GM18870 (cell line): ENCODE measurements at regions not wholly inside any gene's neighbourhood (a gene's known extent, or its start where the extent isn't known, plus 50 kb on each side); places are given as distances from the start of the nearest gene placed in this dataset.
"Not testable (repeated sequence)": the region's sequence is repeated elsewhere in the genome, so short reads cannot be mapped to it uniquely, and the experiment has no call there.

ENCODE experiments used
- ATAC-seq: cut with Tn5 transposase; IDR thresholded peaks from one replicate; pipeline ENCODE4 v1.9.1; 2021; ENCODE audit warnings: moderate library complexity; ENCODE audit not compliant: unreplicated experiment

DNA sequence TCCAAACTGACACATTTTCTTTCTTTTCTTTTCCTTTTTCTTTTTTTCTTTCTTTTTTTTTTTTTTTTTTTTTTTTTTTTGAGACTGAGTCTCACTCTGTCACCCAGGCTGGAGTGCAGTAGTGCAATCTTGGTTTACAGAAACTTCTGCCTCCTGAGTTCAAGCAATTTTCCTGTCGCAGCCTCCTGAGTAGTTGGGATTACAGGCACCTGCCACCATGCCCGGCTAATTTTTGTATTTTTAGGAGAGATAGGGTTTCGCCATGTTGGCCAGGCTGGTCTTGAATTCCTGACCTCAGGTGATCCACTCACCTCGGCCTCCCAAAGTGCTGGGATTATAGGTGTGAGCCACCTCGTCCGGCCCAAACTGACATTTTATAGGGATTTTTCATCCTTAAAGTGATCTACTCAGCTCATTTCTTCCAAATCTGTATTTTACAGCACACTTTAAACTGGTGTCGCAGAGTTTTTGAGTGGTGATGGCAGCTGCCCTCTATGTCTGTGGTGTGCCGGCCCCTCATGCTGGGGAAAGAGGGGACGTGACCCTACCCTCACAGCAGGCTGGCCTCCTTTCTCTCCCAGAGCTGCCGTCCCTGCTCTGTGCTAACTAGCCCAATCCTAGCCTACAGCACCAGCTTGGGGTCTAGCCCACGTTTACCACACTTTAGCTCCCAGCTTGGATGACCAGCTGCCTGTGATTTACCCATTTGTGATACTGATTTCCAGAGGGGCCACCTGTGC lies 211.9 kb upstream of the HAAO start:
- ATAC-seq: not testable (repeated sequence)

DNA sequence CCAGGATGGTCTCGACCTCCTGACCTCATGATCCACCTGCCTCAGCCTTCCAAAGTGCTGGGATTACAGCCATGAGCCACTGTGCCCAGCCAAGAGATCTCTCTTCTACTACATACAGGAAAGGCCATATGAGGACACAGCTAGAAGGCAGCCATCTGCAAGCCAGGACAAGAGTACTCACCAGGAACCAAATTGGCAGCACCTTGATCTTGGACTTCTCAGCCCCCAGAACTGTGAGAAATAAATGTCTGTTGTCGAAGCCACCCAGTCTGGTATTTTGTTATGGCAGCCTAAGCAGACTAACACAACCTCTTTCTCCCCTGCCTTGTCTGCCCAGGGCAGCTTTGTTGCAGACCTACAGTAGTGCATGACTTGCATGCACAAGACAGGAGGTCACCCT lies 211.3 kb upstream of the HAAO start:
- no peak for ATAC-seq

DNA sequence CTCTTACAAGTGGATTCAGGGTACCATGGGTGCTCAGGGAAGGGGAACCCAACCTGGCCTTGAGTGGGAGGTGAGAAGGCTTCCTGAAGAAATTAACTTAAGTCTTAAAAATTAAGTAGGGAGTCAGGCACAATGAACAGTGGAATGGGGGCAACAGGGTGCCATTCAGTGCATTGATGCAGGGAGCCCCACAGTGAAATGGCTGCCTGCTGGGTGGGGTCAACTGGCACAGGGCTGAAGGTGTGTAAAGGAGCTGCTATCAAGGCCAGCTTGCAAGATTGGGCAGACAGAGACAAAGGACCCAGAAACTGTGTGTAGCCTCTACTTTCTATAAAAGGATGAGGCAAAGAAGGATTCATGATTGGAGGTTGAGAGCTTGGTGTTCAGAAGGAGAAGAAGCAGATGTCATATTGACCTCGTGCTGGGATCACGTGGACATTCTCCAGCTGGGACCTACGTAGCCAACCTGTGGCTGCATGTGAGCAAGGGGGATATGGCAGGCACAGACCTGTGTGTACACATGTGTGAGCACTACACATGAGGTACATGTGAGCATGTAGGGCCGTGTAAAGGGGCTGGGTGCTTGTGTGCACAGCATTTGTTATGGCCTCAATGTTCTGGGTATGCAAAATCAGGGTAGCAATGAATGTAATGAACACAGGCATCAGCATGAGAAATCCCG lies 209.5 kb upstream of the HAAO start:
- no peak for ATAC-seq

DNA sequence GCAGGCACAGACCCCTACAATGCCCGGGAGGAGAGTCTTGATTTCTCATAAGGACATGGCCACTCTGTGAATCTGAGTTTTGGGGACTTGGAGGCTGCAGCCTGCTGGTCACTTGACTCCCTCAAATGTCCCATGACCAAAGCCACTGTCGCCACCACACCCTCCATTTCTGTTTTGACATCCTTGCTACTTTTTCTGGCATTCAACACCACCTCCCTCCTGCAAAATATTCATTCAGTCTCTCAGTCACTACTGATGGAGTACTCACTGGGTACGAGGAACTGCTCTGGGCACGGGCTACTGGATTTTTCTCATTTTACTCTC lies 208.6 kb upstream of the HAAO start:
- ATAC-seq: no peak

DNA sequence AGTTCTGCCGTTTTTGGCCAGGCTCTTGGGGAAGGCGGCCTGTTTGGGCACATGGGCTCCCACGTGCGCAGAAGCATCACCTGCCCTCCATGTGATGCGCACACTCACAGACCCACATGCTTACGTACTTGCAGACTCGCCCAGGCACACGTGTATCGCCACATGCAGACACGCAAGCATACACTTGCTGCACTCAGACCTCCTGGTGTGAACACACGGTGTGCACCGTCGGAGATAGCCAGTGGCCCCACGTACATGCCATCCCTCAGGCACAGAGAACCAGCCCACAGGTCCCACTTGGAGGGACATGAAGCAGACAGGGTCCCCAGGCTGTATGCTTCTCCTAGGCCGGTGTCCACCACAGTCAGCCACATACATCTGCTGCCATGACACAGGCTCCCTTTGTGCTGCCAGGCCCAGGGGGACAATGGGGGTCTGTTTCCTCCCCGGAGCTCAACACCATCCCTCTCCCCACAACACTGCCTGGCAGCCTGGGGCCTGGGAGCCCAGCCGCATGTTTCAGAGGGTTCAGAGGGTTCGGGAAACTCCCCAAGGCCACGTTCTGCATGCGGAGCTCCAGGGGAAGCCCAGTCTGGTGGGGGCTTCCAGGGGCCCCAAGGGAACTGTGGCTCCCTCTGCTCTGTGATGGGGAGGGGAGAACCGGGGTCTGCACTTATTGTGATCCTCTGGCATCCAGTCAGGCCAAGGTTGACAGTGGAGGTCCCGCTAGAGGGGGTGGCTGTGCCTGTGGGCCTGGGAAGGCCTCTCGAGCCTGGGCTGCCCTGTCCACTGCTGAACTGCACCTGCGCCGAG lies 208.1 kb upstream of the HAAO start:
- ATAC-seq: no peak

DNA sequence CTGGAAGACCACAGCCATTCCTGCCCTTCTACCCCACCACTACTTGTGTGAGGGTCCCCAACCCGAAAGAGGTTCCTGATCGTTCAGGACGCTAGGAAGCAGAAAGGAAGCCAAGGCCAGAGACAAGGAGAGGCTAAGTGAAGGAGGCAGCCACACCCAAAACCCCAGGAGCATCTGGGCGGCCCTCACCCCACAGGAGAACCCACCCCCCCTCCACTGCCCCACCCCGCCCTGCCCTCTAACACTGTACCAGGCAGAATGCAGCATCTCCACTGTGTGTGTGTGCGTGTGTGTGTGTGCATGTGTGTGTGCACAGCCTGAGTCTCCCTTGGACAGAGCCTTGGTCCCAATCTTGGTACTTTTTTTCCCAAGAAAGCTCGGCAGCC lies 207.5 kb upstream of the HAAO start:
- ATAC-seq: no peak

DNA sequence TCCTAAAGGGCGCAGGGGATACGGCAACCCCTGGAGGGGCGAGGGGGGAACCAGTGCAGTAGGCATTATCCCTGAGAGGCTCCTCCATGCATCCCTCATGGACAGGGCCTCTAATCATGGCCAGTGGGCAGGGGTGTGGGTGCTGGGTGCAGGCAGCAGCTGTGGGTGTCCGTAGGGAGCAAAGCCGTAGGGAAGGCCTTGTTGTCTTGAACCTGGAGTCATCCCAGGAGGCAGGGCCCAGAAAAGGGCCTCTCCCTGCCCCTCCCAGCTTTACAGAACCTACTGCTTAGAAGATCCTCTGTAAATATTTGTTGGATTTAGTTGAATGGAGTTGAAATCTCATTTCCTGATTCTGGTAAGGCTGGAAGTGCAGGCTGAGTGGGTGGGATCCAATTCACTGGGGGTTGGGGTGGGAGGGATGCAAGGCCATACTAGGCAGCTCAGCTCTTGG lies 207.0 kb upstream of the HAAO start:
- no peak for ATAC-seq

DNA sequence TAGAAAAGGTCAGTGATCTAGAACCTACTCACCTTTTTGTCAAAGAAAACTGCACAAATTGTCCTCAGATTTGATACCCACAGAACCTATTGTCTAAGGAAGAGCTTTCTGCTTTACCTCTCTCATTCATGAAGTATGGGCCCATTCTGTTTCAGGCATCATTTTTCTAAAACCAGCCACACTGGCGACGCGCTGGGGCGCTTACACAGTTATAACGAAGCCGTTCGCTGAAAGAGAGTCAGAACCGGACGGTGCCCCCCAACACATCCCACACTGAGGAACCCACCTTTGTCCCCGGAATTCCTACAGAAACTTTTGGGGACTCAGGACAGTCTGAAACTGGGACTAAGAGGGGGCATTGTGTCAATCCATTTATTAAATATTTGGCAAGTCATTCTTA lies 206.3 kb upstream of the HAAO start:
- ATAC-seq: no peak

DNA sequence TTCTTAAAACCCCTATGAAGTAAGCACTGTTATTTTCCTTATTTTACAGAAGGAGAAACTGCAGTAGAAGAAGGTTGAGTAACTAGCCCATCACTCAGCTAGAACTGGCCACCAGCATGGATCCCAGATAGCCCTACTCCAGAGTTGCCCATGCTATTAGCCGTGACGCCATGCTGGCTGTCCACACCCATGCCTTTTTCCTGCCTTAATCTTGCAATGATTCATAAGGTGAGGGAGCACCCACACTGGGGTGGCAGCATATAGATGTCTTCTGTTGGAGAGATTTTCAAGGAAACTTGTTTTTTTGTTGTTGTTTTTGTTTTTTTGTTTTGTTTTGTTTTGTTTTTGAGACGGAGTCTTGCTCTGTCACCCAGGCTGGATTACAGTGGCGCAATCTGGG lies 204.1 kb upstream of the HAAO start:
- no peak for ATAC-seq

DNA sequence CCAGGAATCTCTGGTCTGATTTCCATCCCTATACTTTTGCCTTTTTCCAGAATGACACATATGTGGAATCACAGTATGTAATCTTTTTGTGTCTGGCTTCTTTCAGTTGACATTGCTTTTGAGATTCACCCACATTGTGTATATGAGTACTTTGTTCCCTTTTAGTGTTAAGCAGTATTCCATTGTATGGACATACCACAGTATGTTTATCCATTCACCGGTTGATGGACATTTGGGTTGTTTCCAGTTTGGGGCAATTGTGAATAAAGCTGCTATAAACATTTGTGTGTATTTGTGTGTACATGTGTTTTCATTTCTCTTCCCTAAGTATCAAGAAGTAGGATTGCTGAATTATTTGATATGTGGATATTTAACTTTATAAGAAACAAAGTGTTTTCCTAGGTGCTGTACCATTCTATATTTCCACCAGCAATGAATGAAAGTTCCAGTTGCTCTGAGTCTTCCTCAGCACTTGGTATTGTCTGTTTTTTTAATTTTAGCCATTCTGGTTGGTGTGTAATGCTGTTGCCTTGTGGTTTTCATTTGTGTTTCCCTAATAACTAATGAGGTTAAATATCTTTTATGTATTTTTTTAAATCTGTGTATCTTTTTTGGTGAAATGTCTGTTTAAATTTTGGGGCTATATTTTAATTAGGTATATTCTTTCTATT lies 203.5 kb upstream of the HAAO start:
- no peak for ATAC-seq

DNA sequence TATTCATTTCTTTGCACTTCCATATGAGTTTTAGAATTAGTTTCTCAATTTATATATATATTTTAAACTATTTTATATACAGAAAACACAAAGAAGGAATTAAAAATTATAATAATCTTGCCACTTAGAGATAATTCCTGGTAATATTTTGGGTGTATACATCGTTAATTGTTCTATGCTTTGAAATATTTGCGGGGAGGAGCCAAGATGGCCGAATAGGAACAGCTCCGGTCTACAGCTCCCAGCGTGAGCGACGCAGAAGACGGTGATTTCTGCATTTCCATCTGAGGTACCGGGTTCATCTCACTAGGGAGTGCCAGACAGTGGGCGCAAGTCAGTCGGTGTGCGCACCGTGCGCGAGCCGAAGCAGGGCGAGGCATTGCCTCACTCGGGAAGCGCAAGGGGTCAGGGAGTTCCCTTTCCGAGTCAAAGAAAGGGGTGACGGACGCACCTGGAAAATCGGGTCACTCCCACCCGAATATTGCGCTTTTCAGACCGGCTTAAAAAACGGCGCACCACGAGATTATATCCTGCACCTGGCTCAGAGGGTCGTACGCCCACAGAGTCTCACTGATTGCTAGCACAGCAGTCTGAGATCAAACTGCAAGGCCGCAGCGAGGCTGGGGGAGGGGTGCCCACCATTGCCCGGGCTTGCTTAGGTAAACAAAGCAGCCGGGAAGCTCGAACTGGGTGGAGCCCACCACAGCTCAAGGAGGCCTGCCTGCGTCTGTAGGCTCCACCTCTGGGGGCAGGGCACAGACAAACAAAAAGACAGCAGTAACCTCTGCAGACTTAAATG lies 197.1 kb upstream of the HAAO start:
- ATAC-seq: not testable (repeated sequence)

DNA sequence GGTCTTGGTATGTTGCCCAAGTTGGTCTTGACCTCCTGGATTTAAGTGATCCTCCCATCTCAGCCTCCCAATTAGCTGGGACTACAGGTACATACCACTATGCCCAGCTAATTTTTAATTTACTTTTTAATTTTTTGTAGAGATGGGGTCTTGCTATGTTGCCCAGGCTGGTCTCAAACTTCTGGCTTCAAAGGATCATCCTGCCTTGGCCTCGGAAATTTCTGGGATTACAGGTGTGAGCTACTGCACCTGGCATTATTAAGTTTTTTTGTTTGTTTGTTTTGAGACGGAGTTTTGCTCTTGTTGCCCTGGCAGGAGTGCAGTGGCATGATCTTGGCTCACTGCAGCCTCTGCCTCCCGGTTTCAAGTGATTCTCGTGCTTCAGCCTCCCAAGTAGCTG lies 195.7 kb upstream of the HAAO start:
- not testable (repeated sequence) for ATAC-seq

DNA sequence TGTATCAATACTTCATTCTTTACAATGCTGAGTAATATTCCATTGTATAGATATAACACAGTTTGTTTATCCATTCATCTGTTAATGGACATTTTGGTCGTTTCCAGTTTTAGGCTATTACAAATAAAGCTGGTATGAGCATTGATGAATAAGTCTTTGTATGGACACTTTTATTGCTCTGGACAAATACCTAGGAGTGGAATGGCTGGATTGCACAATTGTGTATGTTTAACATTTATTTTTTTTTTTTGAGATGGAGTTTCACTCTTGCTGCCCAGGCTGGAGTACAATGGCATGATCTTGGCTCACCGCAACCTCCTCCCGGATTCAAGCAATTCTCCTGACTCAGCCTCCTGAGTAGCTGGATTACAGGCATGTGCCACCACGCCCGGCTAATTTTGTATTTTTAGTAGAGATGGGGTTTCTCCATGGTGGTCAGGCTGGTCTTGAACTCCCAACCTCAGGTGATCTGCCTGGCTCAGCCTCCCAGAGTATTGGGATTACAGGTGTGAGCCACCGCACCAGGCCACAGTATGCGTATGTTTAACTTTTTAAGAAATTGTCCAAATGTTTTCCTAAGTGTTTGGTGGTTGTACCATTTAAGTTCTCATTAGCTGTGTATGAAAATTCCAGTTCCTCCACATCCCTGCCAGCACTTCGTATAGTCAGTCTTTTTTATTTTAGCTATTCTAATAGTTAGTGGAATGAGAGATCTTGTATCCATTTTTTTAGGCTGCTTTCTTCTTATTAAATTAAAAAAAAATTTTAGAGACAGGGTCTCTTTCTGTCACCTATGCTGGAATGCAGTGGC lies 194.9 kb upstream of the HAAO start:
- ATAC-seq: no peak

DNA sequence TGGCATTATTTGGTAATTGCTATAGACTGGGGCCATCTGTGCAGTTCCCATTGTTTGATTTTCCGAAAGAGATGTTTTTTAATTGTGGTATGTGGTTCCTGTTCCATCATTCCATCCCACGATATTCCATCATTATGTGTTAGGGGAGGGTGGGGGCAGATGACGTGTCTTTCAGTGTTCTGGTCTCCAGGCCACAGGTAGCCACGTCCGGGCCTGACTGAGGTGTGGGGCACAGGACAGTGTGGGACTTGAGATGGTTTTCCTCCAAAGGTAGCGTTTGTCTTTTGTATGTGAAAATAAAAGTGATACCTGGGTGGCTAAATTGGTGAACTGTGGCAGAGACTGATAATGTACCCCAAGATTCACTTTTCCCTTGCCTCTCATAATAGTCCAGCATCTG lies 192.2 kb upstream of the HAAO start:
- ATAC-seq: no peak

DNA sequence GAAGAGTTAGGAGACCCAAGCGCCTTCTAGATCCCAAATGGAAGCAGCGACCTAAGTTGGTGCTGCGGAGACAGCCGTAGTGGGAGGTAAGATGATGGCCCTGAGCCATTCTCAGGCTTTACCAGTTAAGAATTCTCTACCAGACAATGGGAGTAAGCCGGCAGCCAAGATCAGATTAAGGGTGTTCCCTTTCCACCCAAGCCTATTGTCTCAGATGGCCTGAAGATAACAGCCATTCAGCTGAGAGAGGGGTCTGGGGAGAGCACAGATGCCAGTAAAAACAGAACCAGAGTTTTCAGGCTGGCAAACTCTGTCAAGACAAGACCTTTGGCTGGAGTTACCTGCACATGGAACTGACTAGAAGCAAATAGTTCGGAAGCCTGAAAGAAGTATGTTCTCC lies 191.7 kb upstream of the HAAO start:
- ATAC-seq: no peak

DNA sequence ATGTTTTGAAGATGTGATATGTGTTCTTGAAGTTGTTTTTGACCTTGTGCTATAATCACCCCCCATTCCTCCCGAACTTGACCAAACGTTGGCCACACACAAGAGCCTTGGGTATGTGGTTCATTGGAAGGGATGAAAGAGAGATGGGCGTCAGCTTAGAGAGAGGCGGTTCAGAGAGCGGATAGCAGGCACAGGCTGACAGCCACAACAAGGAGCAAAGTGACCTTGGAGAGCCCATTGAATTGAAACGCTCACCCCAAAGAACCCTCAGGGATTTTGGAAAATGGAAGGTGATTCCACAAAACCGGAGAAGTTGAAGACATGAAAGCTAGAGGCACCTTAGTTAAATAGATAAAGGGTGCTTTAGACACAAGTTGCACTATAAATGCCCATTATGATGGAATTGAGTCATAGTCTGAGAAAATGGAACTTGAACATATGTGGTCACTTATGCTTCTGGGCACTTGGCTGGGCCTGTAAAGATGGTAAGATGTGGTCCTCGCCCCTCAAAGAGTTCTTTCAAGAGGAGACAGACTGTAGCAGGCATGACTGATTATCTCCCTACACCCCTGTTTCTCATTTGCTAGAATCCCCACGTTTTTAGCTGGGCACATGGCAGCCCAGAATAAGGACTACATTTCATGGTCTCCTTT lies 188.5 kb upstream of the HAAO start:
- ATAC-seq: no peak

DNA sequence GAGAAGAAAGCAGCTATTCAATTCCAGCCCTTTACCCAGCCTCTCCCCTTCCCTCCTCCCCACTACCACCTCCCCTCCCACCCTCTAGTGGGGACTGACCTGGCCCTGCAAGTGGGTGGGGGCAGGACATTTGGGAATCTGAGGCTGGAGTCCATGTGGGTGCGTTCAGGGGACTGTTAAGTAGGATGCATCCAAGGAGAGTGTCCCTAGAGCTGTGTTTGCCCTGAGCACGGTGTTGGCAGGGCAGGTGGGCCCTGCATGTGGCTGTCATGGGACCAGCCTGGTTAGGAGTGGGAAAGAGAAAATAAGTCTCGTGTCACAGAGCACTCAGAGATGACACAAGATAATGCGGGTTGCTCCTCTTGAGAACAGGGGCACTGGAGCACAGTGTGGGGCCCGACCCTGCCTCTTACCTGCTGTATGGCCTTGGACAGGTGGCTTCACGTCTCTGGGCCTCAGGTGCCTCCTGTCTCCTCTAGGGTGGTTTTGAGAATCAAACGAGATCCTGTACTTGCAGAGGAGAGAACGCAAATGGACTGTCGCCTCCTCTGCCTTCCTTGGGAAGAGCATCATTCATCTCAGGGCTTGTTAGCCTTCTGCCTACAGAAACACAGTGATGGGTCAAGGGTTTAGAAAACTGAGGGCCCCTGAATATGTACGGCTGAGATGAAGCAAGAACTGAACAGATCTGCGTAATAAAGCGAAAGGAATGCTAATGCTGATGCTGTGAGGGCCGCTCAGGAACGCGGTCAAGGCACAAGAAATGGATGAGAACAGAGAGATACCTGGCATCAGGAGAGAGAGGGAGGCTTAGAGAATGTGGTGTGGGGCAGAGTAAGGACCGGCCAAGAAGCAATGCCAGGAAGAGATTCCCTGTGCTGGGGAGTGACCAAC lies 187.7 kb upstream of the HAAO start:
- no peak for ATAC-seq

DNA sequence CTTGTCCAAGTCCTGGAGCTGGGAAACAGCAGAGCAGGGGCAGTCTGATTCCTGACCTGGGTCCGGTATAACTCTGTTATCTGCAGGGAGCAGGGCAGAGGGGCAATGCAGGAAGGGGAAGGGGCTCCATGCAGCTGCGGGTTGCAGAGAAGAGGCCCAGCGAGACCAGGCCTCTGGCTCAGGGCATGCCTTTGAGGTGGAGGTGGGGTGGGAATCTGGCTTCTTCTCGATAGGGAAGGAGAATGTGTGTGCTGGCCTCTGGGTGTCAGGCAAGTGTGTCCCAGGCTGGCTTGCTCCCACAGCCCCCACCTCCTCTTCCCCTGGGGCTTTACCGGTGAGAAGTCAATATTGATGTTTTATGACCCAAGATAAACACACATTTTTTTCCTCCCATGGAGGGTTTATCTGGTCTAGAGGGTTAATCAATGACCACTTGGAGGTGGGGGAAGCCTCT lies 187.1 kb upstream of the HAAO start:
- ATAC-seq: no peak
